ENCODE measurements at regions not wholly inside any gene's neighbourhood (a gene's known extent, or its start where the extent isn't known, plus 50 kb on each side); places are given as distances from the start of the nearest gene placed in this dataset.

DNA sequence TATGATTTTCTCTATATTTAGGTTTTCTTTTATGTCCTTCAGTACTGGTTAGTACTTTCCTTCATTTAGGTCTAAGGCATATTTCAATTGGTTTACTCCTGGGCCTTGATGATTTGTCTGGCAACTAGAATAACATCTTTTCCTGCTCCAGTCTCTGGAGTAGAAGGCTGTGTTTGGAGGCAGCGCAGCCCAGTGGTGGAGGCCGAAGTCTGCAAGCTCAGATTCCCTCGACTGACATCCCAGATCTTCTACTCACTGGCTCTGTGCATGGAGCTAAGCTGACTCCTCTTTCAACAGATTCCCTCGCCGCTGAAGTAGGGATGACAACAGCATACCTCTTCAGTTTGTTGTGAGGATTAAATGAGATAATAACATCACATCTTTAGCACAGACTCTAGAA, 141.0 kb downstream of the RAP2A start:
- no peak overlapping the region for H3K4me3 Mint-ChIP-seq
- no peaks in the 10 kb centered on the region for H3K4me1 Mint-ChIP-seq
- H3K9me3 Mint-ChIP-seq = no peaks in the 10 kb centered on the region
- peaks cover 12% of the 10 kb centered on the region for H3K27me3 Mint-ChIP-seq
- no peak overlapping the region for H3K27ac Mint-ChIP-seq
- ATAC-seq = no peak
- DNase-seq = peak in 1 of 2 donors; percentile 11

DNA sequence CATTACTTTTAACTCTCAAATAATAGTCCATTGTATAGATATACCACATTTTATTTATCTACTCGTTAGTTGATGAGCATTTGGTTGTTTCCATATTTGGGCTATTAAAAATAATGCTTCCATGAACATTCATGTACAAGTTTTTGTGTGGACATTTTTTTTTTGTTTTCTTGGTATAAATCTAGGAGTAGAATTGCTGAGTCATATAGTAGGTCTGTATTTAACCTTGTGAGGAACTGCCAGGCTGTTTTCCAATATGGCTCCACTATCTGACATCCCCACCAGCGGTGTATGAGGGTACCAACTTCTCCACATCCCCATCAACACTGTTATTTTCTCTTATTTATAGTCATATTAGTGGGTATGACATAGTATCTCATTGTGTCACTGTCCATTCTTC, 143.1 kb downstream of the RAP2A start:
- DNase-seq (no peak), ATAC-seq (no peak)
- no peak overlapping the region for H3K4me3 Mint-ChIP-seq
- H3K27me3 Mint-ChIP-seq = peaks cover 8% of the 10 kb centered on the region
- H3K4me1 Mint-ChIP-seq = no peaks in the 10 kb centered on the region
- no peak overlapping the region for H3K27ac Mint-ChIP-seq
- no peaks in the 10 kb centered on the region for H3K9me3 Mint-ChIP-seq

DNA sequence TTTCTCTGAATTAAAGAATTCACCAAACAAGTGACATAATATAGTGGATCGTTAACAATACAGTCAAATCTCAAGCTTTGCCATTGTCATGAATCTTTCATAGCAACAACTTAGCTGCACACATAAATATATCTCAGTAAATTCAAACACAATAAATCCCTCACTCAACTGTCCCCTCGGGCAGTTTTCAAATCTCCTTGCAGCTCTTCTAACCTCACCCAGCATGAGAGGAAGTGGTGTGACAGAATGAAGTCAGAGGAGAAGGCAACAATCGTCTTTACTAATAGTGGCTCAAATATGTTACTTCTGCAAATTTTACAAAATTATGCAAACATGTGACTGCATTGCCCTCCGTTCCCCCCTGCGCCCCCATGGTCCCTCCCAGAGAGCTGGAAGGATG, 148.2 kb downstream of the RAP2A start:
- H3K4me1 Mint-ChIP-seq = no peaks in the 10 kb centered on the region
- no peak overlapping the region for H3K27ac Mint-ChIP-seq
- H3K4me3 Mint-ChIP-seq = no peak overlapping the region
- peaks cover 42% of the 10 kb centered on the region for H3K27me3 Mint-ChIP-seq
- no peak for DNase-seq
- ATAC-seq = no peak
- H3K9me3 Mint-ChIP-seq = no peaks in the 10 kb centered on the region

DNA sequence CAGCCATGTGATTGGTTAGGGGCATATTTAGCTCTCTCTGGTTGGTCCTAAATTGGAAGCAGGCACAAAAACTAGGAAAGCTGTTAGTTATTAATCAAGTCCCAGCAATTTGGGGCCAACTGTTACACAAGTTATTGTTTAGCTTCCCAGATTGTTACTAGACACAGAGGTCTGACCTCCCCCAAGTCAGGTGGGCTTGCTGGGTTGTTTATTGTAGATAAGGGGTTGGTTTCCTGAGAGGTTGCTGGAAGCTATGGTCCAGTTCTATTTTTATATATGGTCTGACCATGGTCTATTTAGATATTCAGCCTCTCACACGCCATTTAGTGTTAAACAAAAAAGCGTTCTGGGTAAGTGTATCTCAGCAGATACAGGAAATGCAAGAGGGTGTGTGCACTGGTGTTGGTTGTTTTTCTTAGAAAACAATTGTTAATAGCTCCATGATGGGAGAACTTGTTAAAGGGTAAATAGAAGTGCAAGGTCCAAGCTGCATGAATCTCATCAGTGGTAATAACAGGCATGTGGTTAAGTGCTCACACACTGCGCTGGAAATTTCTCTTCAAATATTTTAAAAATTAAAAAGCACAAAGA, 150.0 kb downstream of the RAP2A start:
- ATAC-seq = no peak
- H3K9me3 Mint-ChIP-seq = no peaks in the 10 kb centered on the region
- no peak for DNase-seq
- H3K27ac Mint-ChIP-seq = no peak overlapping the region
- H3K4me3 Mint-ChIP-seq = no peak overlapping the region
- peaks cover 35% of the 10 kb centered on the region for H3K27me3 Mint-ChIP-seq
- H3K4me1 Mint-ChIP-seq = no peaks in the 10 kb centered on the region

DNA sequence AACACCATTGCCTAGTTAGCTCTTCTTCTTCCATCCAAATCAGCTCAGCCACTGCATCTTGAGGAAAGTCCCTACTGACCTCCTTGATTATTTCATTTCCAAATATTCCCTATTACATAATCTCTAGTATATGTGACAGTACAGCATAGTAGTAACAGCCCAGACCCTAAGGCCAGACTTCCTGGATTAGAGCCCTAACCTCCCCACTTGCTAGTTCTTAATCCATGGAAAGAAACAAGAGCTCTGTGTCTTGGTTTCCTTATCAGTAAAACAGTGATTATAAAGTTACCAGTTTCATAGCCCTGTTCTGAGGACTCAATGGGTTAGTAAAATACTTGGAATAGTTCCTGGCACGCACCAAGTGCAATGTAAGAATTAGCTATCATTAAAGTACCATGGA, 153.0 kb downstream of the RAP2A start:
- DNase-seq = no peak
- H3K4me3 Mint-ChIP-seq = no peak overlapping the region
- H3K9me3 Mint-ChIP-seq = peaks cover 0 to 8% of the 10 kb centered on the region in 2 donors
- ATAC-seq = no peak
- no peak overlapping the region for H3K27ac Mint-ChIP-seq
- H3K27me3 Mint-ChIP-seq = peaks cover 36% of the 10 kb centered on the region
- no peaks in the 10 kb centered on the region for H3K4me1 Mint-ChIP-seq

DNA sequence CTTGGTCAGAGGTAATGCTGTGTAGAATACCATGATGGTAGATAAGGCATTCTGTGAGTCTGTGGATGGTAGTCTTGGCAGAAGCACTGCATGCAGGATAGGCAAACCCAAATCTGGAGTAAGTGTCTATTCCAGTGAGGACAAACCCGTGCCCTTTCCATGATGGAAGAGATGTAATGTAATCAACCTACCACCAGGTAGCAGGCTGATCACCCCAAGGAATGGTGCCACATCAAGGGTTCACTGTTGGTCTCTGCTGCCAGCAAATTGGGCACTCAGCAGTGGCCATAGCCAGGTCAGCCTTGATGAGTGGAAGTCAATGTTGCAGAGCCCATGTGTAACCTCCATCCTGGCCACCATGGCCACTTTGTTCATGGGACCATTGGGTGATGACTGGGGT, 155.0 kb downstream of the RAP2A start:
- peaks cover 42% of the 10 kb centered on the region for H3K27me3 Mint-ChIP-seq
- H3K4me1 Mint-ChIP-seq = no peaks in the 10 kb centered on the region
- no peak overlapping the region for H3K4me3 Mint-ChIP-seq
- ATAC-seq (no peak), DNase-seq (no peak)
- no peak overlapping the region for H3K27ac Mint-ChIP-seq
- peaks cover 0 to 8% of the 10 kb centered on the region in 2 donors for H3K9me3 Mint-ChIP-seq

DNA sequence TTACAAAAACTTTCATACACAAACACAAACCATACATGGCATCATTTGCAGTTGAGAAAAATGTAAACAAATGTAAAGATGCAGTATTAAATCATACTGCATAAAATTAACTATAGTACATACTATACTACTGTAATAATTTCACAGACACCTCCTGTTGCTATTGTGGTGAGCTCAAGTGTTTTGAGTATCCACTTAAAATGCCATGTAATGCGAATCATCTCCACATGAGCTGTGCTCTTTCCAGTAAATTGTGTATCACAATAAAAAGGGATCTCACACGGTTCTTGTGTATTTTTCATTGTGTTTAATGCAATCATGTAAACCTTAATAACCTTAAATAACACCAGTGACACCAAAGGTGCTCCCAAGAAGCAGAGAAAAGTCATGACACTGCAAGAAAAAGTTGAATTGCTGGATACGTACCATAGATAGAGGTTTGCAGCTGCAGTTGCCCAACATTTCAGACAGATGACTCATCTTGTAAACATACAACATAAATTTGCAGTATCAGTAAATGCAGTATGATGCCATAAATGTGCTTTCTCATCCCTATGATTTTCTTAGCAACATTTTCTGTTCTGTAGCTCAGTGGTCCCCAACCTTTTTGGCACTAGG, 166.6 kb downstream of the RAP2A start:
- ATAC-seq (no peak), DNase-seq (no peak)
- peaks cover 21% of the 10 kb centered on the region for H3K27me3 Mint-ChIP-seq
- H3K9me3 Mint-ChIP-seq = peaks cover 4 to 10% of the 10 kb centered on the region in 2 donors
- no peak overlapping the region for H3K4me3 Mint-ChIP-seq
- H3K4me1 Mint-ChIP-seq = no peaks in the 10 kb centered on the region
- H3K27ac Mint-ChIP-seq = no peak overlapping the region

DNA sequence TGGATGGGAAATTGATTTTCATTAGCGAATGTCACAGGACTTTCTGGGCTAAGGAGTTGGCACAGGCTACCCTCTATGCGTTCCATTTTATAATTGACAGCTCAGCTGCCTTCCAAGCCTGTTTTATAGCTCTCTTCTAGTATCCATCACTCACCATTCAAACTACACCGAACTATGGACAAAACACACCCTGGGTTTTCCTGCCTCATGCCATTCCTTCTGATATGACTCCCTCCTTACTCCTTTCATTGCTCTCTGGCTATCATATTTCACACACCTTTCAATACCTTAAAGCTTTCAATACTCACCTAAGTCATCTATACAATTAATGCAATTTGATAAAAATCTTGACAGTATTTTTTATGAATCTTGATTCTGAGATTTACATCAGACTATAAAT, 181.3 kb downstream of the RAP2A start:
- H3K4me1 Mint-ChIP-seq = no peaks in the 10 kb centered on the region
- H3K9me3 Mint-ChIP-seq = no peaks in the 10 kb centered on the region
- no peak overlapping the region for H3K4me3 Mint-ChIP-seq
- DNase-seq (no peak), ATAC-seq (no peak)
- H3K27me3 Mint-ChIP-seq = peaks cover 34% of the 10 kb centered on the region
- no peak overlapping the region for H3K27ac Mint-ChIP-seq

DNA sequence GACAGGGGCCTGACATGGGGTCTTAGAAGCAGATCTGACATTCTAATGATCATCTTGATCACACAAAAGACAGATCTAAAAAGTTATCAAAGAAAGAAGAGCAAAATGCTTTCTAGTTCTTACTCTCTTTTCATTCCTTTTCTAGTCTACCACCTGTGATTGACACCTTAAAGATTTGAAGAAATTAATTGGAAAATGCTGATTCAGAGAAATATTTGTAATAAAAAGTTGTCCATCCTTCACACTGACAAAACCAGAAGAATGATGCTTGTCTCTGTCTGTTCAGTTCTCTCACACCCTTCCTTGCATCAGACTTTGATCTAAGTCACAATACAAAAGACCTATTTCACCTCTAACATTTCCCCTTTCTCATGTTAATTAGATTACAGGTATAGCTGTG, 182.4 kb downstream of the RAP2A start:
- no peak for ATAC-seq
- Mint-ChIP-seq H3K4me1 (no peaks in the 10 kb centered on the region), H3K27ac (no peak overlapping the region), H3K9me3 (no peaks in the 10 kb centered on the region), H3K27me3 (peaks cover 28% of the 10 kb centered on the region), H3K4me3 (no peak overlapping the region)
- no peak for DNase-seq

DNA sequence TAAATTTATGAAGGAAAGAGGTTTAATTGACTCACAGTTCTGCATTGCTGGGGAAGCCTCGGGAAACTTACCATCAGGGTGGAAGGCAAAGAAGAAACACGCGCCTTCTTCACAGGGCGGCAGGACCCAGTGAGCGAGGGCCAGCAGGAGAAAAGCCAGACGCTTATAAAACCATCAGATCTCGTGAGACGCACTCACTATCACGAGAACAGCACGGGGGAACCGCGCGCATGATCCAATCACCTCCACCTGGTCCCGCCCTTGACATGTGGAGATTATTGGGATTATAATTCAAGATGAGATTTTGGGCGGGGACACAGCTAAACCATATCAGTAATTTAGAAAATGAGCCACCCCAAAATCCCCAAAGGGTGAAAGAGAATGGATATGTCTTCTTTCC, 187.1 kb downstream of the RAP2A start:
- no peak for DNase-seq
- H3K9me3 Mint-ChIP-seq = no peaks in the 10 kb centered on the region
- no peak for ATAC-seq
- H3K27me3 Mint-ChIP-seq = peaks cover 51% of the 10 kb centered on the region
- no peaks in the 10 kb centered on the region for H3K4me1 Mint-ChIP-seq
- H3K4me3 Mint-ChIP-seq = no peak overlapping the region
- H3K27ac Mint-ChIP-seq = no peak overlapping the region

DNA sequence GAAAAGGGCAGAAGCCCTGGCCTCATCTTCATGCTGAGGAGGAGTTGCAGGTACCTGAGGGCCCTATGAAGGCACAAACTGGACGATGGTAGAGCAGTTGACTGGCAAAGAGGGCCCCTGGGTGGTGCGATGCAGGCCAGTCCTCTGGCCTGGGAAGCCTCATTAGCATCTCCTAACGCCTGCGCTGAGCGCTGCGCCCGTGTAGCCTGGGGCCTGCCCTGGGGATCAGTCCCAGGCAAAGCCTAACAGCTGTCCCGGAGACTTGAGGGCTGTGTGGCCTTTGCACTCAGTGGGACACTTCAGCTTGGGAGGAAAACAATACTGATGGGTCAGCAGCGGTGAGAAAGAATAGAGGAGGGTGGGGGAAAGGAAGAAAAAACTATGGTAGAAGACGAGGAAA, 187.7 kb downstream of the RAP2A start:
- Mint-ChIP-seq H3K4me3 (no peak overlapping the region), H3K4me1 (no peaks in the 10 kb centered on the region), H3K9me3 (no peaks in the 10 kb centered on the region), H3K27ac (no peak overlapping the region), H3K27me3 (peaks cover 49% of the 10 kb centered on the region)
- no peak for ATAC-seq
- DNase-seq = no peak

DNA sequence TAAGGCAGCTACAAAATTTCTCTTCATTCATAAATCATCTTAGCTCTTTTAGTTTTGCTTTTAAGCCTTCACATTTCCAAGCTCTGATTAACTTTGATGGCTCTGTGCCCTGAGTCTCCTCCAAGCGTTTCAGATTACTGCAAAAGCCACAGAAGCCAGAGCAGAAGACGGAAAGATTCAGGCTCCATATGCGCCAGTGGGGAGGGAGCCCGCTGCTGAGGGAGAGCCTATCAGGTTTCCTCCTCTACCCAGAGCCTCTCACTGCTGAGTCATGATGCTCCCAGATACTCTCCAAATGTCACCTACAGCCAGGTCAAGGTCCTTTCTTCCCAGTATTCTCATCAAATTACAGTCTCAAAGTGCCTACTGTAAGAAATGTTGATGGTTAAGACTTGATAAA, 193.6 kb downstream of the RAP2A start:
- H3K9me3 Mint-ChIP-seq = peaks cover 0 to 8% of the 10 kb centered on the region in 2 donors
- DNase-seq (no peak), ATAC-seq (no peak)
- H3K4me1 Mint-ChIP-seq = no peaks in the 10 kb centered on the region
- no peak overlapping the region for H3K27ac Mint-ChIP-seq
- H3K27me3 Mint-ChIP-seq = peaks cover 16% of the 10 kb centered on the region
- no peak overlapping the region for H3K4me3 Mint-ChIP-seq

DNA sequence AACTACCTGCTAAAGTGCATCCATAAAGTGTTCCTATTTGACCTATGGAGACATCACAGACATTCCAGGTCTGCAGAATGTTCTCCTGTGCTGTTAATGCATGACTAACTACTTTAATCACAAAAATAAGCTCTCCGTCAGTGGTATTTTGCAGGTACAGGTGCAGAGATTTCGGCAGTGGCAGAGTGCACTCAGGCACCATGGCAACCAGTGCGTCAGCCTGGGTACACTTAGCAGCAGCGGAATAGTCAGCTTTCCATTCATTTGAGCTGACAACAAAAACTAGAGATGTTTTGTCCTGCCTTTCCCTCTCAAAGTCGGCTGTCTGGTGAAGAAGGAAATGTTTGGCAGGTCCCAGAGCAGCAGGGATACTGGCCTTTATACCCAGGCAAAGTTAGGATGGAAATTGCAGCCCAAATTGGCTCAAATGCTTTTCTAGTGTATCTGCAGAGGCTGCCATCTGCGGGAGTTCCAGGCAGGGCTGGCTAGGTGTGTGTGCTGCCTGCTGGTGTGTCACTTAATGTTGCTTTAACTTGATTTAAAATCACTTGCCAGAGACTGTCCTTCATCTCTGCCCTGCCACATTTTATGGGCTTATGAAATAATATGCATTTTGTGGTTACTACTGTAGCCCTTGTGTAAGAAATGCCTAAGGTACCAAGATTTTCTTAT, 195.8 kb downstream of the RAP2A start:
- Mint-ChIP-seq H3K4me3 (no peak overlapping the region), H3K9me3 (peaks cover 0 to 8% of the 10 kb centered on the region in 2 donors), H3K27ac (peak overlapping the region in 1 of 2 donors; percentile 42), H3K27me3 (peaks cover 8% of the 10 kb centered on the region), H3K4me1 (no peaks in the 10 kb centered on the region)
- DNase-seq = no peak
- no peak for ATAC-seq

DNA sequence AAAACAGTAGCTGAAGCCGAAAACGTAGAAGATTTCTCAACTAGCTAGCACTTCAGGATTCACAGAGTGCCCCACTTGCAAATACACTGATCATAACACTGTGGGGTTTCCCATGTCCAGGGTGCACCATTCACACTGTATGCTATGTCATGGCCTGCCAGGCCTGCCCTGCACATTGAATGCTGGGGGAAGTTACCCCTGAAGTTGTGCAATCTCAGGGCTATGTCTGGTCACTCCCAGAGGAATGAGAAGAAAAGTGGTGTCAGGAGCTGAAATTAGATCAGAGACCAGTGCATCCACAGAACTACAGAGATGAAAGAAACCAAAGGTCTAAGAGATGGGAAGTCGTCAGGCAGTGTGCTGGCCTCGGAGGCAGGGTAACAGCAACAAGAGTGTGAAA, 196.8 kb downstream of the RAP2A start:
- Mint-ChIP-seq H3K9me3 (peaks cover 0 to 8% of the 10 kb centered on the region in 2 donors), H3K27me3 (no peaks in the 10 kb centered on the region), H3K27ac (no peak overlapping the region), H3K4me1 (no peaks in the 10 kb centered on the region), H3K4me3 (no peak overlapping the region)
- DNase-seq = no peak
- ATAC-seq = peak; percentile 33

DNA sequence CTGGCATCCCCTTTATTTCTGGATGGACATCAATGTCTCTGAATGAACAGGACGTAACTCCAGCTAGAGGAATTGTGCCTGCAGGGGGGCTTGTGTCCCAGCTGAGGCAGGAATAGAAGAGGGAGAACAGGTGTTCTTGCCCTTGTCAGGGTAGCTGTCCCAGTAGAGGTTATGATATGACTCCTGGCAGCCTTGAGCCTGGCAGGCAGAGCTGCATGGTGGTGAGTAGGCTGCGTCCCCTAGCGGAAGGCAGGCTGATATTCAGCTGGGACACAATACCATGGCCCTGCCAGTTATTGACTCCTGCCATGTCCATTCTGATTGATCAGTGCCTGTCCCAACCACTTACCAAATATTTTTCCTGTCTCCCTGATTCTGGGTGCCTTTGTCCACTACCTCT, 197.2 kb downstream of the RAP2A start:
- Mint-ChIP-seq H3K9me3 (peaks cover 0 to 8% of the 10 kb centered on the region in 2 donors), H3K4me1 (no peaks in the 10 kb centered on the region), H3K27me3 (no peaks in the 10 kb centered on the region), H3K4me3 (no peak overlapping the region), H3K27ac (no peak overlapping the region)
- ATAC-seq (no peak), DNase-seq (no peak)

DNA sequence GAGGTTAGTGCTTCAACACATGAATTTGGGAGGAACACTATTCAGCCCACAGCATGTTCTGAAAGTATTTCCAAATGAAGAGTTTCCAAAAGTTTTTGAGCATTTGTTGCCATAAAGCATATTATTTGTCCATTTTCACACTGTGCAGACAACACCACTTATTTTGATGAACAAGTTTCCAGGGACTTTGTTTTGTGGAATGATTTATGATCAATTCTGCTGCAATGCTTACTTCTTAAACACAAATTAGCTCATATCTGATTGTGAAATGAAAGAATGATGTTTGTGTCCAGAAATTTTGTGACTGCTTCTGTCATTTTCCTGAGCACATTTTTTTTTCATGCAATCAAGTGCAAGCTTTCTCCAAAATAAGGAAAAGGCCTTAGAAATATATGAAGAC, 205.3 kb downstream of the RAP2A start:
- no peaks in the 10 kb centered on the region for H3K4me1 Mint-ChIP-seq
- no peak for ATAC-seq
- no peak overlapping the region for H3K4me3 Mint-ChIP-seq
- no peak overlapping the region for H3K27ac Mint-ChIP-seq
- H3K27me3 Mint-ChIP-seq = no peaks in the 10 kb centered on the region
- DNase-seq = no peak
- no peaks in the 10 kb centered on the region for H3K9me3 Mint-ChIP-seq
